Uterus (tissue), 2 donors: ENCODE measurements at regions not wholly inside any gene's neighbourhood (a gene's known extent, or its start where the extent isn't known, plus 50 kb on each side); places are given as distances from the start of the nearest gene placed in this dataset.

Experiments used
- POLR2A ChIP-seq, 2 donors: fragments of 450-650 bp; IDR thresholded peaks; one replicate each; pipeline ENCODE4 v1.6.1; 2016; ENCODE audit warnings: antibody characterized with exemption in 2 of 2, mild to moderate bottlenecking in 1 of 2, moderate library complexity in 1 of 2
- TF ChIP-seq, protein P1 (sequence below), 4 experiments: fragments of 200-600 bp in 2 of 4; fragments of 450-650 bp in 2 of 4; sonication (generic) in 2 of 4; IDR thresholded peaks; one replicate each; pipeline ENCODE4 v1.5.1; 2016 to 2019; ENCODE audit warnings: antibody characterized with exemption in 4 of 4, mild to moderate bottlenecking in 2 of 4, moderate library complexity in 1 of 4

DNA sequence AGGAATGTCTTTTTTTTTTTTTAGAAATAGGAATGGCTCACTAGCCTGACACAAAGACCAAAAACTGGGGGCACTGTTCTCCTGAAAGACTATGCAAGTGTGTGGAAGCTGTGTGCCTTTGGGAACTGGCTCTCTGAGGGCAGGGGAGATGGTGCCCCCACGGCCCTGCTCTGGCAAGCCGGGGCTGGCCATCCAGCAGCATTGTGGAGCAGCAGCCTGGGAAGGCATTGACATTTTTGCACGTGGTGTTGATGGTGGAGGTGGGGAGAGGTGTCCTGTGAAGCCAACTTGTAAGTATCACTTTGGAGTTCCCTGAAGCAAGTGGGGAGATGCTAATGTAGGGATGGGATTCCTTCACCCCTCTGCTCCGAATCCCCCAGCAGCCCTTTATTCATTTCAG is 460.1 kb downstream of the RPS6KC1 start:
- TF ChIP-seq, protein P1, sequence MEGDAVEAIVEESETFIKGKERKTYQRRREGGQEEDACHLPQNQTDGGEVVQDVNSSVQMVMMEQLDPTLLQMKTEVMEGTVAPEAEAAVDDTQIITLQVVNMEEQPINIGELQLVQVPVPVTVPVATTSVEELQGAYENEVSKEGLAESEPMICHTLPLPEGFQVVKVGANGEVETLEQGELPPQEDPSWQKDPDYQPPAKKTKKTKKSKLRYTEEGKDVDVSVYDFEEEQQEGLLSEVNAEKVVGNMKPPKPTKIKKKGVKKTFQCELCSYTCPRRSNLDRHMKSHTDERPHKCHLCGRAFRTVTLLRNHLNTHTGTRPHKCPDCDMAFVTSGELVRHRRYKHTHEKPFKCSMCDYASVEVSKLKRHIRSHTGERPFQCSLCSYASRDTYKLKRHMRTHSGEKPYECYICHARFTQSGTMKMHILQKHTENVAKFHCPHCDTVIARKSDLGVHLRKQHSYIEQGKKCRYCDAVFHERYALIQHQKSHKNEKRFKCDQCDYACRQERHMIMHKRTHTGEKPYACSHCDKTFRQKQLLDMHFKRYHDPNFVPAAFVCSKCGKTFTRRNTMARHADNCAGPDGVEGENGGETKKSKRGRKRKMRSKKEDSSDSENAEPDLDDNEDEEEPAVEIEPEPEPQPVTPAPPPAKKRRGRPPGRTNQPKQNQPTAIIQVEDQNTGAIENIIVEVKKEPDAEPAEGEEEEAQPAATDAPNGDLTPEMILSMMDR (IDR thresholded peaks at IDR 0.05): no peak
- no peak for TF ChIP-seq POLR2A (IDR thresholded peaks at IDR 0.05)
